ENCODE measurements at regions not wholly inside any gene's neighbourhood (a gene's known extent, or its start where the extent isn't known, plus 50 kb on each side); places are given as distances from the start of the nearest gene placed in this dataset.

GRCh38 chr6:77290798-77291197, 172.5 kb downstream of the HTR1B start:
- H3K27ac ChIP-seq (replicated peaks), result no peak overlapping the region
- no peak overlapping the region for H3K4me3 ChIP-seq (replicated peaks; ENCODE audit: insufficient read depth, low read length)
- TF ChIP-seq REST (IDR thresholded peaks at IDR 0.05; ENCODE audit: insufficient replicate concordance, low read depth) (no peak), POLR2AphosphoS5 (IDR thresholded peaks at IDR 0.05; ENCODE audit: low read depth) (no peak), SPI1 (IDR thresholded peaks at IDR 0.05; ENCODE audit: borderline replicate concordance, low read depth) (no peak), GABPA (IDR thresholded peaks at IDR 0.05; ENCODE audit: low read depth) (no peak), CTCF (IDR thresholded peaks at IDR 0.05; ENCODE audit: insufficient read depth, low read length) (no peak)
- no peaks in the 10 kb centered on the region for H3K27me3 ChIP-seq (ENCODE audit: insufficient read depth, poor library complexity, severe bottlenecking)
- no peak for DNase-seq (ENCODE audit: low read depth in 1 of 2, low spot score in 1 of 2)

- DNase-seq (ENCODE audit: low read depth in 1 of 2, low spot score in 1 of 2), result no peak
- Histone ChIP-seq H3K27ac (replicated peaks) (no peak overlapping the region), H3K4me3 (replicated peaks; ENCODE audit: insufficient read depth, low read length) (no peak overlapping the region), H3K27me3 (ENCODE audit: insufficient read depth, poor library complexity, severe bottlenecking) (no peaks in the 10 kb centered on the region)
- TF ChIP-seq REST (IDR thresholded peaks at IDR 0.05; ENCODE audit: insufficient replicate concordance, low read depth) (no peak), GABPA (IDR thresholded peaks at IDR 0.05; ENCODE audit: low read depth) (no peak), POLR2AphosphoS5 (IDR thresholded peaks at IDR 0.05; ENCODE audit: low read depth) (no peak)
Measured at GRCh38 chr6:77286541-77286940, 176.8 kb downstream of the HTR1B start.

GRCh38 chr6:77273929-77274328, 189.4 kb downstream of the HTR1B start:
- TF ChIP-seq REST (IDR thresholded peaks at IDR 0.05; ENCODE audit: insufficient replicate concordance, low read depth), result no peak
- no peak for TF ChIP-seq GABPA (IDR thresholded peaks at IDR 0.05; ENCODE audit: low read depth)
- TF ChIP-seq SPI1 (IDR thresholded peaks at IDR 0.05; ENCODE audit: borderline replicate concordance, low read depth), result no peak
- Histone ChIP-seq H3K4me3 (replicated peaks; ENCODE audit: insufficient read depth, low read length) (no peak overlapping the region), H3K27me3 (ENCODE audit: insufficient read depth, poor library complexity, severe bottlenecking) (no peaks in the 10 kb centered on the region), H3K27ac (replicated peaks) (no peak overlapping the region)
- DNase-seq (ENCODE audit: low read depth in 1 of 2, low spot score in 1 of 2), result no peak

- no peaks in the 10 kb centered on the region for H3K27me3 ChIP-seq (ENCODE audit: insufficient read depth, poor library complexity, severe bottlenecking)
- no peak for TF ChIP-seq REST (IDR thresholded peaks at IDR 0.05; ENCODE audit: insufficient replicate concordance, low read depth)
- no peak for DNase-seq (ENCODE audit: low read depth in 1 of 2, low spot score in 1 of 2)
- H3K4me3 ChIP-seq (replicated peaks; ENCODE audit: insufficient read depth, low read length), result no peak overlapping the region
- no peak overlapping the region for H3K27ac ChIP-seq (replicated peaks)
Measured at GRCh38 chr6:77264970-77265369, 198.3 kb downstream of the HTR1B start.

All from HL-60 (cell line).